Heart left ventricle (tissue), 16 donors: ENCODE measurements at regions not wholly inside any gene's neighbourhood (a gene's known extent, or its start where the extent isn't known, plus 50 kb on each side); places are given as distances from the start of the nearest gene placed in this dataset.

Source experiments
- ATAC-seq, 4 donors: fragments of 200-7000 bp; cut with Tn5 transposase; one replicate each; pipeline ENCODE4 v1.9.1; 2020 to 2022; ENCODE audit warnings: moderate library complexity in 4 of 4, mild to moderate bottlenecking in 3 of 4, moderate number of reproducible peaks in 1 of 4
- DNase-seq, 5 donors: peaks; one replicate each; pipeline ENCODE4 v3.0.0-alpha.2; 2020
- H3K27ac ChIP-seq, 12 donors: fragments of 200-600 bp; sonication (generic) in 4 of 12; one replicate each; pipeline versions ENCODE4 v1.5.0 to v1.8.0; 2016 to 2022; ENCODE audit warnings: mild to moderate bottlenecking in 2 of 12
- H3K27me3 ChIP-seq, 9 donors: fragments of 200-600 bp; sonication (generic) in 2 of 9; one replicate each; pipeline versions ENCODE4 v1.5.1 to v1.8.0; 2016 to 2022; ENCODE audit warnings: mild to moderate bottlenecking in 3 of 9
- H3K36me3 ChIP-seq, 9 donors: fragments of 200-600 bp; sonication (generic) in 2 of 9; one replicate each; pipeline versions ENCODE4 v1.5.0 to v1.8.0; 2018 to 2022; ENCODE audit warnings: mild to moderate bottlenecking in 2 of 9
- H3K4me1 ChIP-seq, 12 donors: fragments of 200-600 bp; sonication (generic) in 4 of 12; one replicate each; pipeline versions ENCODE4 v1.5.0 to v1.8.0; 2016 to 2022; ENCODE audit warnings: mild to moderate bottlenecking in 3 of 12
- H3K4me3 ChIP-seq, 12 donors: fragments of 200-600 bp; sonication (generic) in 4 of 12; one replicate each; pipeline versions ENCODE4 v1.5.0 to v1.8.0; 2017 to 2022; ENCODE audit warnings: mild to moderate bottlenecking in 9 of 12, moderate library complexity in 4 of 12
- H3K9me3 ChIP-seq, 12 donors: fragments of 200-600 bp; sonication (generic) in 4 of 12; one replicate each; pipeline versions ENCODE4 v1.5.0 to v1.8.0; 2016 to 2022; ENCODE audit warnings: mild to moderate bottlenecking in 1 of 12
- POLR2A ChIP-seq, 2 donors: fragments of 450-650 bp; IDR thresholded peaks; one replicate each; pipeline ENCODE4 v1.6.1; 2017; ENCODE audit warnings: antibody characterized with exemption in 2 of 2, mild to moderate bottlenecking in 2 of 2, moderate library complexity in 2 of 2
- WGBS, 4 donors: extraction: QIAGEN DNeasy Blood & Tissue Kit in 2 of 4; methylation state at CpG; one replicate each; pipeline versions ENCODE4 v1.1.5 to v1.1.7; 2013 to 2018; 5-methylcytosine and 5-hydroxymethylcytosine counted together
- intact Hi-C, 10 donors: fragments of 100-400 bp; cut with DNase I; formaldehyde crosslinking; loops; one replicate each; pipeline versions ENCODE4 v1.11.1 to v1.14.2; 2022
- TF ChIP-seq, protein P1 (sequence below), 12 donors: fragments of 200-600 bp; sonication (generic) in 4 of 12; IDR thresholded peaks; one replicate each; pipeline versions ENCODE4 v1.5.0 to v1.8.0; 2018 to 2022; ENCODE audit warnings: antibody characterized with exemption in 12 of 12, mild to moderate bottlenecking in 5 of 12
- donor health status: ischemic (EF 13 %, LVEDD 7.1; RV severe dilation, severe dysfunction).
- donor health status: healthy with polysubstance abuse.
- donor health status: DM: no; HTN: yes; CAD: no.
- donor health status: DM: no; HTN: no; CAD: no.
- donor health status: ischemic (EF 25% LVEDD 6.9; RV normal size, moderate dysfunction).
- donor health status: ischemic (EF 25% LVEDD 5.7; RV mildly dilated, moderate dysfunction).
- donor health status: healthy.
- donor health status: DM: yes; HTN: yes; CAD: no.
- donor health status: ischemic (EF 35%, LVEDD 5.7; RV mildly dilated, moderate dysfunction).
- donor health status: nonischemic (EF 11% LVEDD 7.7; RV severe dilation, severe dysfunction).
- donor health status: DM: yes; HTN: yes; CAD: no.
- donor health status: PGD.
- donor health status: ischemic (EF 29% LVEDD 5.4; RV normal size, mild dysfunction).
- donor health status: nonischemic (EF 23%, LVEDD 6.1; RV moderate dilation, normal function).

- no peak for ATAC-seq
- WGBS, 4 donors = 93 to 99% (median 94%) methylated on average over 2 of the region's 2 CpGs
- no peaks in the 10 kb centered on the region for H3K4me1 ChIP-seq
Observed at GRCh38 chr3:69594286-69594685, 145.0 kb upstream of the MITF start.

DNA sequence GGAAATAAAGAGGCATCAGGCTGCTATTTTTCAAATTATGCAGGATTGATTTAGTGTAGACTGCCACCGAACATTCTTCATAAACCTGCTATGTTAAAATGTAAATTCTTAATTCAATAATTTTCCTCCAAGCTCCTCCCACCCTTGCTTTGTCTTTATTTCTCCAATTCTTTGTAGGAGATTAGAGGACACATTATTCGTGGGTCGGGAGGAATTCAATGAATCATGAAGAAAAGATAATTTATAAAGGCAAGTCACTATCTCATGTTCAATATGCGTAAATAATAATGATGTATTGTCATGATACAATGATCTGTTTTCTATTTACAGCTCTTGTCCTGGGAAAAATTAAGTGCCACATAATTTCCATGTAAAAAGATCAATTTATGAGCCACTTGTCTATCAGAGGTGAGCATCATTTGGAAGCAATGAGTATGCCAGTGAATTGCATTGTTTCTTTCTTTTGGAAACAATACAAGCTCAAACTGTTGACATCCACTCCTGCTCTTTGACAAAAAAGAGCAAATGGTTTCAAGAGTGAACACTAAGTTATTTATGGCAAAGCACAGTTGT, 148.0 kb upstream of the MITF start:
- Histone ChIP-seq H3K27me3 (no peaks in the 10 kb centered on the region), H3K27ac (no peak overlapping the region), H3K4me1 (no peaks in the 10 kb centered on the region), H3K9me3 (peaks cover 0 to 28% (median 15%) of the 10 kb centered on the region in 12 donors), H3K36me3 (no peaks in the 10 kb centered on the region), H3K4me3 (no peak overlapping the region)
- DNase-seq = no peak
- WGBS, 4 donors = 86 to 91% (median 91%) methylated on average over 4 of the region's 4 CpGs
- no peak for TF ChIP-seq POLR2A (IDR thresholded peaks at IDR 0.05)
- TF ChIP-seq, protein P1, sequence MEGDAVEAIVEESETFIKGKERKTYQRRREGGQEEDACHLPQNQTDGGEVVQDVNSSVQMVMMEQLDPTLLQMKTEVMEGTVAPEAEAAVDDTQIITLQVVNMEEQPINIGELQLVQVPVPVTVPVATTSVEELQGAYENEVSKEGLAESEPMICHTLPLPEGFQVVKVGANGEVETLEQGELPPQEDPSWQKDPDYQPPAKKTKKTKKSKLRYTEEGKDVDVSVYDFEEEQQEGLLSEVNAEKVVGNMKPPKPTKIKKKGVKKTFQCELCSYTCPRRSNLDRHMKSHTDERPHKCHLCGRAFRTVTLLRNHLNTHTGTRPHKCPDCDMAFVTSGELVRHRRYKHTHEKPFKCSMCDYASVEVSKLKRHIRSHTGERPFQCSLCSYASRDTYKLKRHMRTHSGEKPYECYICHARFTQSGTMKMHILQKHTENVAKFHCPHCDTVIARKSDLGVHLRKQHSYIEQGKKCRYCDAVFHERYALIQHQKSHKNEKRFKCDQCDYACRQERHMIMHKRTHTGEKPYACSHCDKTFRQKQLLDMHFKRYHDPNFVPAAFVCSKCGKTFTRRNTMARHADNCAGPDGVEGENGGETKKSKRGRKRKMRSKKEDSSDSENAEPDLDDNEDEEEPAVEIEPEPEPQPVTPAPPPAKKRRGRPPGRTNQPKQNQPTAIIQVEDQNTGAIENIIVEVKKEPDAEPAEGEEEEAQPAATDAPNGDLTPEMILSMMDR (IDR thresholded peaks at IDR 0.05) = no peak
- ATAC-seq = no peak
- intact Hi-C loops = no loop called here

More at GRCh38 chr3:69594286-69594685, 145.0 kb upstream of the MITF start:
- intact Hi-C loops = no loop called here
- Histone ChIP-seq H3K36me3 (no peaks in the 10 kb centered on the region), H3K4me3 (no peak overlapping the region), H3K27ac (no peak overlapping the region), H3K9me3 (no peaks in the 10 kb centered on the region), H3K27me3 (no peaks in the 10 kb centered on the region)
- DNase-seq = no peak
- TF ChIP-seq, protein P1 (IDR thresholded peaks at IDR 0.05) = no peak
- TF ChIP-seq POLR2A (IDR thresholded peaks at IDR 0.05) = no peak

DNA sequence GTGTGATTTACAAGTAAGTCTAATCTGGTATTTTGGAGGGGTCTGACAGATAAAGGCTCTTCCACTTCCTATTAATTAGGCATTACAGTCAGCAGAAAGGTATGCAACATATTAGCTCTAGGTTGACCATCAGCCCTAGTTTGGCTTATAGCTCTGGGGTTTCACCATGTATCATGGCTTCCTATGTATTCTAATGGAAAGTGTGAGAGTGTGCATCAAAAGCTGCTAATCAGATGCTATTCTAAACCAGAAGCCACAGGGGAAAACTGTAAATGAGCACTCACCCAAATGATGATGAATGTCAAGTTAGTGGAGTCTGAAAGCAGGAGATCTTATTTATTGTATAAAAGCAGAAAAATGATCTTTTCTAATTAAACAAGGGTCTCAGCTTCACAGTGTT, 149.2 kb upstream of the MITF start:
- Histone ChIP-seq H3K27me3 (no peaks in the 10 kb centered on the region), H3K4me1 (no peaks in the 10 kb centered on the region), H3K4me3 (no peak overlapping the region), H3K9me3 (peaks cover 0 to 32% (median 19%) of the 10 kb centered on the region in 12 donors), H3K36me3 (no peaks in the 10 kb centered on the region), H3K27ac (no peak overlapping the region)
- DNase-seq (no peak), ATAC-seq (no peak)
- TF ChIP-seq, protein P1 (IDR thresholded peaks at IDR 0.05) = no peak
- no peak for TF ChIP-seq POLR2A (IDR thresholded peaks at IDR 0.05)
- intact Hi-C loops = no loop called here

DNA sequence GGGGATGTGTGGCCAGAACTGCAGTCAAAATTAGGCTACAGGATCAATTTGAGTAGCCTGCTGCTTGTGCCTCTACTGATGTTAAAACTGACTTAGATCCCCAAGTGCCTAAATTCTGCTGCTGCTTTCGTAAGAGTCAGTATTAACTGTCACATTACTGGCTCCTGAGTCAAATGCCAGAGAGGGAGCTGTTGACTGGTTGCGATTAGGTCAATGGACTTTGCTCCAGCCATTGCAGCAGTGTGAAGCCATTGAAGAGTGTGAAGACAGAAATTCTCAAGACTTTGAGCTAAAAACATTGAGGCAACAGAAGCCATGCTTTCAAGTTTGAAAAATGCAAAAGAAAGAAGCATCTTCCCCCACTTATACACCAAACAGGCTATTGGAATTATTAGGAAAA, 151.1 kb upstream of the MITF start:
- WGBS, 4 donors = 92 to 96% (median 93%) methylated on average over 2 of the region's 2 CpGs
- intact Hi-C loops = no loop called here
- TF ChIP-seq POLR2A (IDR thresholded peaks at IDR 0.05) = no peak
- TF ChIP-seq, protein P1 (IDR thresholded peaks at IDR 0.05) = no peak
- H3K27me3 ChIP-seq = no peaks in the 10 kb centered on the region
- no peak overlapping the region for H3K27ac ChIP-seq
- peaks cover 0 to 32% (median 19%) of the 10 kb centered on the region in 12 donors for H3K9me3 ChIP-seq
- no peaks in the 10 kb centered on the region for H3K36me3 ChIP-seq
- DNase-seq (no peak), ATAC-seq (no peak)
- no peaks in the 10 kb centered on the region for H3K4me1 ChIP-seq
- H3K4me3 ChIP-seq = no peak overlapping the region
